OCI-LY7 (cell line): ENCODE measurements at regions not wholly inside any gene's neighbourhood (a gene's known extent, or its start where the extent isn't known, plus 50 kb on each side); places are given as distances from the start of the nearest gene placed in this dataset.
"Not testable (repeated sequence)": the region's sequence is repeated elsewhere in the genome, so short reads cannot be mapped to it uniquely, and the experiment has no call there.

Source experiments
- BruUV-seq: library from RNA; stranded (reverse); fragments of 400-500 nt; replicated peaks from 2 replicates; lab custom pipeline; 2021; lab: Mats Ljungman, UMichigan
- CTCF ChIA-PET: fragments of 300-600 bp; sonication (Branson Sonifier 250); formaldehyde crosslinking; loops from one replicate; lab custom pipeline; 2022; ENCODE audit warnings: antibody characterized with exemption; ENCODE audit not compliant: unreplicated experiment; lab: Charles Lee
- POLR2A ChIA-PET: fragments of 300-600 bp; sonication (Branson Sonifier 250); formaldehyde crosslinking; loops from one replicate; lab custom pipeline; 2022; ENCODE audit warnings: antibody characterized with exemption; lab: Charles Lee
- DNase-seq: peaks from one replicate; pipeline ENCODE4 v3.0.0-alpha.2; 2015; ENCODE audit warnings: low spot score
- H2AFZ ChIP-seq: fragments of 200-600 bp; sonication (generic), shearing (Covaris generic); 2 replicates; pipeline ENCODE4 v1.6.1; 2014; ENCODE audit warnings: mild to moderate bottlenecking, antibody characterized with exemption, low read length, moderate library complexity
- H3K27ac ChIP-seq: fragments of 200-600 bp; sonication (generic); 2 replicates; pipeline ENCODE4 v1.5.1; 2014; ENCODE audit warnings: mixed run types, low read depth, mild to moderate bottlenecking, moderate library complexity, low read length, inconsistent platforms; ENCODE audit not compliant: poor library complexity, severe bottlenecking
- H3K36me3 ChIP-seq: fragments of 200-600 bp; sonication (generic); 2 replicates; pipeline ENCODE4 v1.6.1; 2014; ENCODE audit warnings: mild to moderate bottlenecking, antibody characterized with exemption, low read length, moderate library complexity, mixed read lengths; ENCODE audit not compliant: insufficient read depth
- H3K4me1 ChIP-seq: fragments of 200-600 bp; sonication (generic); 2 replicates; pipeline ENCODE4 v1.5.1; 2014; ENCODE audit warnings: mild to moderate bottlenecking, low read length; ENCODE audit not compliant: insufficient read depth, poor library complexity, severe bottlenecking
- H3K4me2 ChIP-seq: fragments of 200-600 bp; sonication (generic); 2 replicates; pipeline ENCODE4 v1.6.1; 2014; ENCODE audit warnings: mild to moderate bottlenecking, low read length
- H3K4me3 ChIP-seq: fragments of 200-600 bp; sonication (generic); 2 replicates; pipeline ENCODE4 v1.5.1; 2014; ENCODE audit warnings: mild to moderate bottlenecking, low read depth, low read length; ENCODE audit not compliant: poor library complexity, severe bottlenecking
- H3K79me2 ChIP-seq: fragments of 200-600 bp; sonication (generic); 2 replicates; pipeline ENCODE4 v1.6.1; 2016; ENCODE audit warnings: low read depth, mild to moderate bottlenecking, low read length, moderate library complexity, mixed read lengths; ENCODE audit not compliant: insufficient read depth
- H3K9me2 ChIP-seq: fragments of 200-600 bp; sonication (generic); 2 replicates; pipeline ENCODE4 v1.6.1; 2016; ENCODE audit warnings: mild to moderate bottlenecking, low read length, mixed read lengths; ENCODE audit not compliant: insufficient read depth
- H3K9me3 ChIP-seq: fragments of 200-600 bp; sonication (generic); 2 replicates; pipeline ENCODE4 v1.6.1; 2014; ENCODE audit warnings: mild to moderate bottlenecking, mixed run types, low read length, mixed read lengths
- H4K20me1 ChIP-seq: fragments of 200-600 bp; sonication (generic); 2 replicates; pipeline ENCODE4 v1.6.1; 2014; ENCODE audit warnings: mild to moderate bottlenecking, antibody characterized with exemption, low read length, moderate library complexity, mixed read lengths; ENCODE audit not compliant: insufficient read depth
- intact Hi-C: fragments of 100-400 bp; cut with micrococcal nuclease; formaldehyde crosslinking; loops from one replicate; pipeline ENCODE4 v1.10.0; 2022; ENCODE audit not compliant: unreplicated experiment

DNA sequence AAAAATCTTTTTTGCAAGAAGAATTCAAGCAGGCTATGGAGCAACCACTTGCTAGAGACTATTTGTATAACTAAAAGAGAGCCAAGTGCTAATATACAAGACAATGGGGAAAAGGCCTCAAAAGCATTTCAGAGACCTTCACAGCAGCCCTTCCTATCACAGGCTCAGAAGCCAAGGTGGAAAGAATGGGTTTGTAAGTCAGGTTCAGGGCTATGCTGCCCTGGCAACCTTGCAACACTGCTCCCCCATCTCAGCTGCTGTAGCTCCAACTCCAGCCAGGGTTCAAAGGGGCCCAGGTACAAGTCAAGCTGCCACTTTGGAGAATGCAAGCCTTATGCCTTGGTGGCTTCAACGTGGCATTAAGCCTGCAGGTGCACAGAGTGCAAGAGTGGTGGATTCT is 253.7 kb upstream of the C1QTNF3 start:
- intact Hi-C loops, H3K9me3 ChIP-seq, DNase-seq, H2AFZ ChIP-seq, H3K9me2 ChIP-seq, H3K27ac ChIP-seq, CTCF ChIA-PET, H3K4me2 ChIP-seq, BruUV-seq, H3K4me1 ChIP-seq, H3K36me3 ChIP-seq, POLR2A ChIA-PET, H3K79me2 ChIP-seq, H3K4me3 ChIP-seq, H4K20me1 ChIP-seq: not testable (repeated sequence)

GRCh38 chr5:34329201-34329600 is 286.2 kb upstream of the C1QTNF3 start:
- POLR2A ChIA-PET, result interaction anchor here (0.7 kb wide), 1 partner anchor 465 kb away, joined by 6 read pairs; no protein-coding TSS in a partner anchor
- H3K4me3 ChIP-seq, H2AFZ ChIP-seq, H3K36me3 ChIP-seq, CTCF ChIA-PET, H4K20me1 ChIP-seq, H3K9me3 ChIP-seq, BruUV-seq, H3K79me2 ChIP-seq, DNase-seq, H3K4me1 ChIP-seq, H3K27ac ChIP-seq, H3K4me2 ChIP-seq, intact Hi-C loops, H3K9me2 ChIP-seq: not testable (repeated sequence)

- intact Hi-C loops, H2AFZ ChIP-seq, H3K79me2 ChIP-seq, BruUV-seq, H3K4me2 ChIP-seq, H4K20me1 ChIP-seq, H3K4me3 ChIP-seq, CTCF ChIA-PET, H3K9me3 ChIP-seq, DNase-seq, H3K27ac ChIP-seq, H3K4me1 ChIP-seq, H3K9me2 ChIP-seq, H3K36me3 ChIP-seq: not testable (repeated sequence)
- POLR2A ChIA-PET, result interaction anchor here (0.7 kb wide), 1 partner anchor 464 kb away, joined by 6 read pairs; no protein-coding TSS in a partner anchor
These were observed 286.6 kb upstream of the C1QTNF3 start for GRCh38 chr5:34329611-34330108.

GRCh38 chr5:34331928-34332454 is 289.0 kb upstream of the C1QTNF3 start:
- H2AFZ ChIP-seq, H3K4me3 ChIP-seq, BruUV-seq, POLR2A ChIA-PET, H3K4me1 ChIP-seq, H3K79me2 ChIP-seq, H4K20me1 ChIP-seq, CTCF ChIA-PET, H3K9me3 ChIP-seq, intact Hi-C loops, H3K27ac ChIP-seq, DNase-seq, H3K9me2 ChIP-seq, H3K36me3 ChIP-seq, H3K4me2 ChIP-seq: not testable (repeated sequence)

DNA sequence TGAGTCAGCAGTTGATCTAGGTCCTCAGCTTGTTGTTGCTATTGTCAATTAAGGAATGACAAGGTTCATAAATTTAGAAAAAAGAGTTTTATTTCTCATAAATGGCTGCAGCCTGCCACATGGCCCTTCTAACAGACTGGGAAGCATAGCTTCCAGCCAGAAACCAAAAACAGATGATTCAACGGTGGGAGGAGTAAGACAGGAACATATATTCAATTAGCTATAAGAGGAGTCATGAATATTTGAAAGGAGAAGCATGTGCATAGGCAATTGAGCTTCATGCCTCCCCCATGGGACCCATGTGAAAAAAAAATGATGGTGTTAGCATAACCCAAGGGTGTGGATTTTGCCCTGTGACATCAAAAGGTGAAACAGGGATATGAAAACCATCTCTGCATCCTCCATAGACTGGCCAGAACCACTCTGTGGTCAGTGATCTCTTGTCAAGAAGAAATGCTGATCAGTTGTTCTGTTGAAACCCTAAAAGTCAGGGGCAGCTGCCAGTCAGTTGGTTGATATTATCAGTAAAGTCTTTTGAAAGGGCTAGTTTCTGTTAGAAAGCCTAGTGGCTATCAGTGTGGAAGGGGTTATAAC is 296.5 kb upstream of the C1QTNF3 start:
- DNase-seq, H3K9me3 ChIP-seq, H3K79me2 ChIP-seq, H3K9me2 ChIP-seq, H2AFZ ChIP-seq, intact Hi-C loops, H4K20me1 ChIP-seq, H3K4me3 ChIP-seq, CTCF ChIA-PET, H3K36me3 ChIP-seq, H3K4me1 ChIP-seq, H3K27ac ChIP-seq, BruUV-seq, POLR2A ChIA-PET, H3K4me2 ChIP-seq: not testable (repeated sequence)

- BruUV-seq, H3K4me1 ChIP-seq, H4K20me1 ChIP-seq, POLR2A ChIA-PET, H3K9me3 ChIP-seq, CTCF ChIA-PET, H3K79me2 ChIP-seq, H3K4me3 ChIP-seq, H3K27ac ChIP-seq, H3K9me2 ChIP-seq, H2AFZ ChIP-seq, H3K36me3 ChIP-seq, H3K4me2 ChIP-seq, intact Hi-C loops, DNase-seq: not testable (repeated sequence)
These were observed 301.7 kb upstream of the RAI14 start for GRCh38 chr5:34354440-34354839.
